Islet precursor cell (in vitro differentiated cells): ENCODE measurements at regions not wholly inside any gene's neighbourhood (a gene's known extent, or its start where the extent isn't known, plus 50 kb on each side); places are given as distances from the start of the nearest gene placed in this dataset.
"Not testable (repeated sequence)": the region's sequence is repeated elsewhere in the genome, so short reads cannot be mapped to it uniquely, and the experiment has no call there.

Experiments
- DNase-seq: peaks from one replicate; pipeline ENCODE4 v3.0.0-alpha.2; 2018

GRCh38 chr5:17989567-17990563 lies 355.6 kb downstream of the TAF11L14 start:
- DNase-seq, result no peak

GRCh38 chr5:17991775-17992174 lies 357.5 kb downstream of the TAF11L14 start:
- no peak for DNase-seq

- no peak for DNase-seq
Observed at GRCh38 chr5:17992291-17992690, 358.0 kb downstream of the TAF11L14 start.

- no peak for DNase-seq
Observed at GRCh38 chr5:17995997-17996396, 361.7 kb downstream of the TAF11L14 start.

- no peak for DNase-seq
Observed at GRCh38 chr5:17999858-18000257, 365.6 kb downstream of the TAF11L14 start.

GRCh38 chr5:18000744-18001143 lies 366.5 kb downstream of the TAF11L14 start:
- DNase-seq, result no peak

- DNase-seq, result no peak
Observed at GRCh38 chr5:18003312-18003711, 369.1 kb downstream of the TAF11L14 start.

GRCh38 chr5:18003784-18004183 lies 369.5 kb downstream of the TAF11L14 start:
- no peak for DNase-seq

GRCh38 chr5:18006235-18006634 lies 372.0 kb downstream of the TAF11L14 start:
- not testable (repeated sequence) for DNase-seq

GRCh38 chr5:18008940-18009339 lies 374.7 kb downstream of the TAF11L14 start:
- no peak for DNase-seq

- no peak for DNase-seq
Observed at GRCh38 chr5:18010053-18010452, 375.8 kb downstream of the TAF11L14 start.

GRCh38 chr5:18018472-18018871 lies 384.2 kb downstream of the TAF11L14 start:
- no peak for DNase-seq

GRCh38 chr5:18023275-18023674 lies 389.0 kb downstream of the TAF11L14 start:
- DNase-seq, result no peak

- DNase-seq, result no peak
Observed at GRCh38 chr5:18023986-18024385, 389.7 kb downstream of the TAF11L14 start.

GRCh38 chr5:18024542-18024941 lies 390.3 kb downstream of the TAF11L14 start:
- DNase-seq, result no peak

- DNase-seq, result no peak
Observed at GRCh38 chr5:18027241-18027867, 393.1 kb downstream of the TAF11L14 start.

GRCh38 chr5:18028036-18028435 lies 393.8 kb downstream of the TAF11L14 start:
- DNase-seq, result no peak

- DNase-seq, result no peak
Observed at GRCh38 chr5:18032744-18033143, 398.5 kb downstream of the TAF11L14 start.

GRCh38 chr5:18036531-18036930 lies 402.3 kb downstream of the TAF11L14 start:
- DNase-seq, result no peak

- DNase-seq, result no peak
Observed at GRCh38 chr5:18037718-18038117, 403.5 kb downstream of the TAF11L14 start.

GRCh38 chr5:18043344-18043743 lies 409.1 kb downstream of the TAF11L14 start:
- DNase-seq, result no peak

GRCh38 chr5:18048449-18048848 lies 414.2 kb downstream of the TAF11L14 start:
- no peak for DNase-seq

- no peak for DNase-seq
Observed at GRCh38 chr5:18050345-18050744, 416.1 kb downstream of the TAF11L14 start.

GRCh38 chr5:18050776-18051175 lies 416.5 kb downstream of the TAF11L14 start:
- no peak for DNase-seq
